Dendritic cell treated with granulocyte-macrophage colony-stimulating factor and Interleukin-4, amounts not matched to agents 40 ng/mL and 50 ng/mL, for 4 days (primary cell): ENCODE measurements at regions not wholly inside any gene's neighbourhood (a gene's known extent, or its start where the extent isn't known, plus 50 kb on each side); places are given as distances from the start of the nearest gene placed in this dataset.

ENCODE experiments used
- H3K27ac Mint-ChIP-seq: one replicate; pipeline ENCODE4 v1.8.0; 2022; ENCODE audit warnings: mild to moderate bottlenecking, mixed read lengths
- H3K27me3 Mint-ChIP-seq: one replicate; pipeline ENCODE4 v1.8.0; 2022; ENCODE audit warnings: mild to moderate bottlenecking, mixed read lengths
- H3K36me3 Mint-ChIP-seq: one replicate; pipeline ENCODE4 v1.8.0; 2022; ENCODE audit warnings: low read depth, mixed read lengths
- H3K4me1 Mint-ChIP-seq: one replicate; pipeline ENCODE4 v1.8.0; 2022; ENCODE audit warnings: low read depth, mixed read lengths
- H3K4me3 Mint-ChIP-seq: one replicate; pipeline ENCODE4 v1.8.0; 2022; ENCODE audit warnings: mild to moderate bottlenecking, moderate library complexity, mixed read lengths
- H3K9me3 Mint-ChIP-seq: one replicate; pipeline ENCODE4 v1.8.0; 2022; ENCODE audit warnings: mixed read lengths
- intact Hi-C: fragments of 100-400 bp; cut with micrococcal nuclease; formaldehyde crosslinking; loops from one replicate; pipeline ENCODE4 v1.15.0; 2022

- intact Hi-C loops = loop anchor here (10.0 kb wide), 1 partner anchor 1057 kb away; no protein-coding TSS in a partner anchor
- no peaks in the 10 kb centered on the region for H3K27me3 Mint-ChIP-seq
- no peaks in the 10 kb centered on the region for H3K9me3 Mint-ChIP-seq
- no peak overlapping the region for H3K27ac Mint-ChIP-seq
- no peaks in the 10 kb centered on the region for H3K4me1 Mint-ChIP-seq
- no peaks in the 10 kb centered on the region for H3K36me3 Mint-ChIP-seq
- H3K4me3 Mint-ChIP-seq = no peak overlapping the region
Observed at GRCh38 chr4:145231906-145232700, 51.7 kb upstream of the OTUD4 start.

- Mint-ChIP-seq H3K4me1 (no peaks in the 10 kb centered on the region), H3K36me3 (no peaks in the 10 kb centered on the region), H3K27me3 (no peaks in the 10 kb centered on the region), H3K4me3 (no peak overlapping the region), H3K27ac (no peak overlapping the region), H3K9me3 (no peaks in the 10 kb centered on the region)
- intact Hi-C loops = loop anchor here (10.0 kb wide), 1 partner anchor 1056 kb away; no protein-coding TSS in a partner anchor
Observed at GRCh38 chr4:145230726-145231125, 50.3 kb upstream of the OTUD4 start.
